Epithelial cell of proximal tubule (primary cell): ENCODE measurements at regions not wholly inside any gene's neighbourhood (a gene's known extent, or its start where the extent isn't known, plus 50 kb on each side); places are given as distances from the start of the nearest gene placed in this dataset.

Experiments
- DNase-seq: peaks from one replicate; pipeline ENCODE4 v3.0.0-alpha.2; 2011; ENCODE audit warnings: low read depth
- H3K4me3 ChIP-seq: 2 replicates; pipeline ENCODE4 v1.5.1; 2011; ENCODE audit warnings: low read depth, mild to moderate bottlenecking, low read length
- CTCF ChIP-seq: conservative IDR thresholded peaks from 2 replicates; pipeline ENCODE4 v1.5.1; 2012; ENCODE audit warnings: low read depth, mild to moderate bottlenecking, low read length

DNA sequence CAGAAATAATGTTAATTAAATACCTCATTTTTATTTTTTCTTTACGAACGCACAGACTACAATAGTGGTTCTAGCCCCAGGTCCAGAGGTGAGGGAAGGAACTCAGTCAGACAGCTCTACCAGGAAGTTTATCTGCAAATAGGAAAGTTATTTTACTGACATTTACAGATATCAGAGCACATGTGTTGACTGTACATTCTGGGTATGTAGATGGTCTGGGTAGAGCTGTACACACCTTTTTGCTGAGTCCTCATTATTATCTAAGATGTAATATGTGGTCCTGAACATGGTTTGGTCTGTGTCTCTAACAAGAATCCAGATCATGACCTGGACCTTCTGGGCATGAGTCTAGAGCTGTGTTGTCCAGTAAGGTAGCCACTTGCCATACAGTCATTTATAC, 74.6 kb upstream of the KIF5B start:
- H3K4me3 ChIP-seq: no peak overlapping the region
- no peak for TF ChIP-seq CTCF
- DNase-seq: no peak

- DNase-seq: no peak
- TF ChIP-seq CTCF: no peak
- no peak overlapping the region for H3K4me3 ChIP-seq
Measured at GRCh38 chr10:32125023-32125422, 68.8 kb upstream of the KIF5B start.

DNA sequence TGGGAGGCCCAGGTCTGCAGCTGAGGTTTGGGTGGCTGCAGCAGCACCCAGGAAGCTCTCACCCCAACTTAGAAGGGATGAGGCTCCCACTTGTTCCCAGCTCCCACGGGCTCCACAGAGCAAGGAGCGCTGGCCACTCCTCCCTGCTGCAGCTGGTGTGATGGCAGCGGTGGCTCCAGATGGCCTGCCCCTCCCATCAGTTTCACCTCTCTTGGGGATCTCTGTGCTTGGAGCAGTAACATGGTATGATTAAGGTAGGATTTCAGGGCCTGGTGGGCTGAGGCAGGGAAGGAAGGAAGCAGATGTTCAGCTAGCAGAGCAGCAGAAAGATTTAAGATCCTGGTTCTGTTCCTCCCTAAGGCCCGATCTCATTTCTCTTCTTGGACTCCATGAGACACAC, 66.8 kb upstream of the KIF5B start:
- H3K4me3 ChIP-seq: no peak overlapping the region
- no peak for DNase-seq
- no peak for TF ChIP-seq CTCF

- no peak for DNase-seq
- no peak overlapping the region for H3K4me3 ChIP-seq
- no peak for TF ChIP-seq CTCF
Measured at GRCh38 chr10:32121648-32122047, 65.4 kb upstream of the KIF5B start.

DNA sequence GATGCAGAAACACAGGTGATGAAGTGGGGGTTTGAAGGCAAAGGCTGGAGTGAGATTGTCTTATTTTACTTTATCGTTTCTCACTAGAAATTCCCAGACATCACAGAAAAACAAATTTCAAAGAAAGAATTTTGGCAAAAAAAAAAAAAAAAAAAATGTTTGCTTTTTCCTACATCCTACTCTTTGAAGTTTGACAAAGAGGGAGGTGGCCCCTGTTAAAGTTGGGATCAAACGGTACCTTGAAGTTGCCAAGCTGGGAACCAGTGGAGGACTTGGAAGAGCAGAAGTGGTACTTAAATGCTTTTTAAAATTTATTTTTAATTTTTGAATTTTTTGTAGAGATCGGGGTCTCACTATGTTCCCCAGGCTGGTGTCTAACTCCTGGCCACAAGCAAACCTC, 63.9 kb upstream of the KIF5B start:
- no peak for DNase-seq
- no peak for TF ChIP-seq CTCF
- H3K4me3 ChIP-seq: no peak overlapping the region

- DNase-seq: no peak
- TF ChIP-seq CTCF: no peak
- no peak overlapping the region for H3K4me3 ChIP-seq
Measured at GRCh38 chr10:32114508-32114907, 58.3 kb upstream of the KIF5B start.

GRCh38 chr10:32112055-32112454, 55.8 kb upstream of the KIF5B start:
- no peak for TF ChIP-seq CTCF
- no peak overlapping the region for H3K4me3 ChIP-seq
- peak; percentile 39 for DNase-seq
